HUES6 (cell line): ENCODE measurements at regions not wholly inside any gene's neighbourhood (a gene's known extent, or its start where the extent isn't known, plus 50 kb on each side); places are given as distances from the start of the nearest gene placed in this dataset.
"Not testable (repeated sequence)": the region's sequence is repeated elsewhere in the genome, so short reads cannot be mapped to it uniquely, and the experiment has no call there.

Experiments
- H3K27ac ChIP-seq: 2 replicates; pipeline ENCODE4 v1.7.0; 2013; ENCODE audit warnings: low read depth, mild to moderate bottlenecking, low read length, inconsistent platforms
- H3K27me3 ChIP-seq: 2 replicates; pipeline ENCODE4 v1.6.1; 2013; ENCODE audit warnings: low read length; ENCODE audit not compliant: control insufficient read depth, insufficient read depth
- H3K36me3 ChIP-seq: 2 replicates; pipeline ENCODE4 v1.6.1; 2013; ENCODE audit warnings: low read length; ENCODE audit not compliant: control insufficient read depth, insufficient read depth
- H3K4me1 ChIP-seq: 2 replicates; pipeline ENCODE4 v1.6.1; 2013; ENCODE audit warnings: low read length; ENCODE audit not compliant: control insufficient read depth, insufficient read depth
- H3K4me3 ChIP-seq: 2 replicates; pipeline ENCODE4 v1.5.1; 2013; ENCODE audit warnings: low read depth, low read length
- H3K9ac ChIP-seq: one replicate; pipeline ENCODE4 v1.6.1; 2013; ENCODE audit warnings: mild to moderate bottlenecking, low read length
- H3K9me3 ChIP-seq: 2 replicates; pipeline ENCODE4 v1.6.1; 2013; ENCODE audit warnings: low read depth, low read length; ENCODE audit not compliant: control insufficient read depth, insufficient read depth

GRCh38 chr7:65453341-65454030, 79.8 kb downstream of the ZNF92 start:
- H3K36me3 ChIP-seq: no peaks in the 10 kb centered on the region
- no peak overlapping the region for H3K4me3 ChIP-seq
- no peak overlapping the region for H3K9ac ChIP-seq
- H3K4me1 ChIP-seq: no peaks in the 10 kb centered on the region
- H3K27me3 ChIP-seq: no peaks in the 10 kb centered on the region
- no peaks in the 10 kb centered on the region for H3K9me3 ChIP-seq
- H3K27ac ChIP-seq: no peak overlapping the region

- Histone ChIP-seq H3K9ac (no peak overlapping the region), H3K4me3 (no peak overlapping the region), H3K4me1 (no peaks in the 10 kb centered on the region), H3K36me3 (no peaks in the 10 kb centered on the region), H3K27ac (no peak overlapping the region), H3K9me3 (no peaks in the 10 kb centered on the region), H3K27me3 (no peaks in the 10 kb centered on the region)
These were observed 80.8 kb downstream of the ZNF92 start for GRCh38 chr7:65454469-65454868.

GRCh38 chr7:65455050-65455449, 81.4 kb downstream of the ZNF92 start:
- H3K9me3 ChIP-seq, H3K4me3 ChIP-seq, H3K9ac ChIP-seq, H3K27ac ChIP-seq, H3K4me1 ChIP-seq, H3K27me3 ChIP-seq, H3K36me3 ChIP-seq: not testable (repeated sequence)

GRCh38 chr7:65457705-65458104, 84.0 kb downstream of the ZNF92 start:
- Histone ChIP-seq H3K9ac (no peak overlapping the region), H3K27ac (no peak overlapping the region), H3K4me1 (no peaks in the 10 kb centered on the region), H3K27me3 (no peaks in the 10 kb centered on the region), H3K36me3 (no peaks in the 10 kb centered on the region), H3K4me3 (no peak overlapping the region), H3K9me3 (no peaks in the 10 kb centered on the region)

GRCh38 chr7:65459438-65459837, 85.8 kb downstream of the ZNF92 start:
- Histone ChIP-seq H3K27me3 (no peaks in the 10 kb centered on the region), H3K9ac (no peak overlapping the region), H3K4me3 (no peak overlapping the region), H3K36me3 (no peaks in the 10 kb centered on the region), H3K9me3 (no peaks in the 10 kb centered on the region), H3K27ac (no peak overlapping the region), H3K4me1 (no peaks in the 10 kb centered on the region)

GRCh38 chr7:65462148-65462716, 88.6 kb downstream of the ZNF92 start:
- Histone ChIP-seq H3K27ac (no peak overlapping the region), H3K27me3 (no peaks in the 10 kb centered on the region), H3K4me1 (no peaks in the 10 kb centered on the region), H3K36me3 (no peaks in the 10 kb centered on the region), H3K9me3 (no peaks in the 10 kb centered on the region), H3K4me3 (no peak overlapping the region), H3K9ac (no peak overlapping the region)

- Histone ChIP-seq H3K9me3 (no peaks in the 10 kb centered on the region), H3K27ac (no peak overlapping the region), H3K4me1 (no peaks in the 10 kb centered on the region)
These were observed 89.5 kb downstream of the ZNF92 start for GRCh38 chr7:65463184-65463583.

GRCh38 chr7:65469919-65470558, 96.4 kb downstream of the ZNF92 start:
- not testable (repeated sequence) for H3K27me3 ChIP-seq, H3K27ac ChIP-seq, H3K4me3 ChIP-seq, H3K9me3 ChIP-seq, H3K4me1 ChIP-seq, H3K9ac ChIP-seq, H3K36me3 ChIP-seq

More at GRCh38 chr7:65463184-65463583, 89.5 kb downstream of the ZNF92 start:
- no peak overlapping the region for H3K4me3 ChIP-seq
- H3K27me3 ChIP-seq: no peaks in the 10 kb centered on the region
- no peaks in the 10 kb centered on the region for H3K36me3 ChIP-seq
- H3K9ac ChIP-seq: no peak overlapping the region

- Histone ChIP-seq H3K9me3 (peaks cover 3% of the 10 kb centered on the region; the same call in 1 of the 2 replicates), H3K27me3 (no peaks in the 10 kb centered on the region), H3K4me3 (no peak overlapping the region), H3K27ac (no peak overlapping the region), H3K4me1 (no peaks in the 10 kb centered on the region), H3K36me3 (no peaks in the 10 kb centered on the region), H3K9ac (no peak overlapping the region)
These were observed 97.9 kb downstream of the ZNF92 start for GRCh38 chr7:65471587-65471986.

- no peak overlapping the region for H3K27ac ChIP-seq
- no peaks in the 10 kb centered on the region for H3K4me1 ChIP-seq
- no peak overlapping the region for H3K4me3 ChIP-seq
- no peak overlapping the region for H3K9ac ChIP-seq
- H3K36me3 ChIP-seq: no peaks in the 10 kb centered on the region
- H3K9me3 ChIP-seq: peaks cover 14% of the 10 kb centered on the region
- H3K27me3 ChIP-seq: no peaks in the 10 kb centered on the region
These were observed 101.5 kb downstream of the ZNF92 start for GRCh38 chr7:65475040-65475726.

GRCh38 chr7:65475734-65476319, 102.2 kb downstream of the ZNF92 start:
- Histone ChIP-seq H3K36me3 (no peaks in the 10 kb centered on the region), H3K4me3 (no peak overlapping the region), H3K27ac (no peak overlapping the region), H3K9ac (no peak overlapping the region), H3K27me3 (no peaks in the 10 kb centered on the region), H3K4me1 (no peaks in the 10 kb centered on the region), H3K9me3 (peaks cover 16% of the 10 kb centered on the region)
